ENCODE measurements at regions not wholly inside any gene's neighbourhood (a gene's known extent, or its start where the extent isn't known, plus 50 kb on each side); places are given as distances from the start of the nearest gene placed in this dataset.

DNA sequence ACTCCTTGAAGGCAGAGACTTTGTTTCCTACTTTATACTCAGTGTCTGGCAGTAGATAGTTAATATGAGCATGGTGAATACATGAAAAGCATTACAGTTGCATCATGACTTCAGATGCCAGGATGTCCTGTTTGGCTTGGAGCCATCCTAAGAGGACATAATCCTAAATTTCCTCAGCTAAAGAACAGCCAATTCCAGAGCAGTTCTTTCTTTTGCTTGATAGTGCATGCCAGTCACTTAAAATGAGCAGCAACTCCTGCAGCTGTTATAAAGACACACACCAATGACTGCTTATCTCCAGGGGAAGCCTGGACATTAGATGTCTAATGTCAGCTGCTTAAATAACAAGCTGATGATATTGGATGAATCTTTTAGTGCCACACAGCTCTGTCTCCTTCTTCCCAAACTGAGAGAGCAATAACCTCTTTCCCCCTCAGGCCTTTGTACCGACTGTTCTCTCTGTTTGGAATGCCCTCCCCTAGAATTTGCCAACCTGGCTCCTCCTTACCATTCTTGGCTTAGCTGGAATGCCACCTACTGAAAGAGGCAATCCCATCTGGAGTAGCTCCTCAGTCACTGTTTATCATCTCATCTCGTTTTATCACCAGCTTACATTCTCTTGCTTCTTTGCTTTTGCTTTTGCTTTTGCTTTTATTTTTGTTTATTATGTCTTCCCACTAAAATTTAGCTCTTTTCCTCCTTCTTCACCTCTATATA, 100.8 kb upstream of the USP38 start:
- no peak for DNase-seq

DNA sequence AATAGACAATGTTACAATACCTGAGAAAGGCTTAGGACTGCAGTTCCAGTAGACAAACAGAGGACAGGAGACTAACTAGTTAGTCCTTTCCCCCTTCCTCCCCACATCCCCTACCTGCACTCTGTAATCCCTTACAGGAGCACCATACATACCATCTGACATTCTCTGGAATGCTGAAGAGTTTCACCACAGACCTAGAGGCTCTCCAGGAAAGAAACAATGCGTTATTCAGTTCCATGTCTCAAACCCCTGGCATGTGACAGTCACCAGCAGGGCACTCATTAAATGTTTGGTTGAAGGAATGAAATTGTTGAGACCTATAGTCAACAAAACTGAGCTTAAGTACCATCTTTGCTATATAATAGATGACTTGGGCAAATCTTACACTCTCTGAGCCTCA, 100.2 kb upstream of the USP38 start:
- DNase-seq: no peak

DNA sequence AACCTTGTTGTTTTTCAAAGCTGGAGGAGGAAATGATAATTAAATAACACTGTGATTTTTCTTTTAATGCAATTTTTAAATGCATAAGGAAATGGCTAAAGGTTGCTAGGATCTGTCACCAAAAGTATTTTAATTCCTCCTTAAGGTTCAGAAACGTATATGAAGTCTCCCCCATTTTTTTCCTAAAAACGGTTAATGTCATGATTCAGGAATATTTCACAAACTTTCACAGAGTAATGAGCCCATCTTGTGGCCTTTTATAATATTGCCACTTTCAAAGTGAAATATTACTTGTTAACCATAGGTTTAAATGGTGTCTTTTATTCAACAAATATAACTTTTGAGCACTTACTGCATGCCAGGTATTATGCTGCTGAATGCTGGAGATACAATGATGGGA, 99.5 kb upstream of the USP38 start:
- no peak for DNase-seq

DNA sequence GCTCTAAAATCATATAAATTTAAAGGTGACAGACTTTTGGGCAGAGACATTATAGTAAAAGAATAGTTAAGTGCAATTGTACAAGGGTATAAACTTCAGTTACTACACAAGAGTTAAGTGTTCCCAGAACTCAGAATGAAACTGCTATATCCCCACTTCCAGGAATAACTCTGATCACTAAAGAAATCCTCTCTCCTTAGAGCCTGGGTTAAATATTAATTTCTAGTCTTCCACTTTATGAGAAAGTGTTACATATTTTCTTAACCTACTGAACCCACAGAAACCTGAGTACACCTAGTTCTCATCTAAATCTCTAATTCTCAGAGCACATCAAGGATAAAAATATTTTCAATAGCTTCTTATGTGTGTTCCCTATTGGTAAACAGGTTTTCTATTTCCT, 99.1 kb upstream of the USP38 start:
- no peak for DNase-seq

DNA sequence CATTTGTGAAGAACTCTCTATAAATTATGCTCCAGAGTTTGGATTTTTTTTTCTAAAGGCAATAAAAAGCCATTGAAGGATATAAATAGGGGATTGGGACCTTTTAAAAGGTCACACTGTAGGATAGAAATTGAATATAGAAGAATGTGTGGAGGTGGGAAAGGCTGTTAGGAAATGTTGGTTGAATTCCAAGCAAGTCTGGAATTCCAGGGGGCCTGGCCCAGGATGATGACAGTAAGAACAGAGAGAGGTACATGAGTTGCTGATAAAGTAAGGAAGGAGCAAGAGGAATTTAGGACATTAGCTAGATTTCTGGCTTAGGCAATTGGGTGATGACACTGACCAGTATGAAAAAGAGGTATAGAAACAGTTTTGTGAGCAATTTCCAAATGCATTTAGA, 95.4 kb upstream of the USP38 start:
- DNase-seq: no peak

DNA sequence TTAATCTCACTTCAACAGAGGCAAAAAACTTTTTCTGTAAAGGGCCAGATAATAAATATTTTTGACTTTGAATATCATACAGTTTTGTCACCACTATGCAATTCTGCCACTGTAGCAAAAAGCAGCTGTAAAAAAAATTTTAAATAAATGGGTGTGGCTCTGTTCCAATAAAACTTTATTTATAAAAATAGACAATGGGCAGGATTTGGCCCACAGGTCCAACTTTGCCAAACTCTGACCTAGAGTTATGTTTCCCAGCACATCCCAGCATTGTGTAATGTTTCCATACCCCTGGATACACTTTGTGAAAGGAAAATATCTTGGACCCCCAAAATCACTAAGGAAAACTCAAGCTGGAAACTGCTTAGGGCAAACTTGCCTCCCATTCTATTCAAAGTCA, 94.9 kb upstream of the USP38 start:
- no peak for DNase-seq

DNA sequence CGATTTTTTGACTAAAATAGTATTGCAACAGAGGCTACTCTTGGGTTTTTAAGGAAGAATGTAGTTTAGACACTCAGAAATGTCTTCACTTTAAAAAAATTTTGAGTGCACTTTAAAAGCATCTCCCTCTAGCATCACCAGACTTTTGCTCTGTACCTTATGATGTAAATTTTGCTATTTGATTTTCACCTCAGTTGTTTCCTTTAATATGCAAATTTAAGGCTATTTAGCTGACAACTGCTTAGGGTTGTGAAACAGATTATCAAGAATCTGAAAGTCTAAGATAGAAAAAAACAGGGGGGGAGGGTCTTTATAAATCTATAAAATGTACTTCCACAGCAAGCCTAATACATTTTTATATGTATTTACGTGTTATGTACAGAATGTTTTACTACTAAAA, 92.9 kb upstream of the USP38 start:
- no peak for DNase-seq

DNA sequence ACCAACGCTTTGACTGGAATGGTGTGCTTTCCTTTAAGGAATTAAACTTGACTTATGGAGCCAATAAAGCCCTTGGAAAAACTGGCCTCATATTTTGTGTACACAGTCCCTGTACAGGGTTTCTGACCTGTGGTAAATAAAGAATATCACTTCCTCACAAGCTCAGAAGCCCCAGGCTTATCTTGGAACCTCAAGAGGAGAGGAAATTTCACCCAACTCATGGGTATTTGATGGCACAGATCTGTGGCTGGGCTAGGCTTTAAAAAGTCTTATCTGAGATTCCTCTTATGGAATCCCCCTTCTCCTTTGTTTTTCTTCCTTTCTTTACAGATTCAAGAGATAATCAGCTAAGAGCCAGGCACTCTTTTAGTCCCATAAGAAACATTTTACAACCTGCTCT, 89.3 kb upstream of the USP38 start:
- DNase-seq: no peak

DNA sequence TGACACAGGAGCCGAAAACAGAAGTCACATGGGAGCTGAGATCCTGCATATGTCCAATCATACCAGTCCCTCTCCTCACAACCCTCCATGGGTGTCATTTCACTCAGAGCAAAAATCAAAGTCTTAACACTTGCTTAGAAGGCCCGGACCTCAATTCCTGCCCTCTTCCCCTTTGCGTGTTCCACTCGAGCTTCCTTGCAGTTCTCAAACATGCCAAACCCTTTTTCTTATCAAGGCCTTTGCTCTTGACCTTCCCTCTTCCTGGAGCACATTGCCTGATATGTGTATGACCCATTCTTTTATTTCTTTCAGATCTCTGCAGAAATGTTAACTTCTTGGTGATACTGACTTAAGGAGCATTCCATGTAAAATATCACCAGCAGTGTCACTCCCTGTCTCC, 87.0 kb upstream of the USP38 start:
- DNase-seq: no peak

DNA sequence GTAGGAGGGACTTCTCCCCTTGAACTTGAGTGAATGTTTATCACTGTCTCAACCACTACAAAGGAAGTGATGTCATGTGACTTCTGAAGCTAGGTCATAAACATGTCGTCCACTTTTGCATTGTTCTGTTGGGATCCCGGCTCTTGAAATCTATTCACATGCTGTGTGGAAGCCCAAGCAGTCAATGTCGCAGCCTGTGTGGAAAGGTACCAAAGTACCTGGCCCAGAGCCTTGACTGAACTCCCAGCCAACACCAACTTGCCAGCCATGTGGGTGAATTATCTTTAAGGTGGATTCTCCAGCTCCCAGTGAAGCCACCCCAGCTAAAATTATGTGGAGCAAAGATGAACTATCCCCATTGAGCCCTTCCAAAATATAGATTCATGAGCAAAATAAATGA, 85.0 kb upstream of the USP38 start:
- no peak for DNase-seq

DNA sequence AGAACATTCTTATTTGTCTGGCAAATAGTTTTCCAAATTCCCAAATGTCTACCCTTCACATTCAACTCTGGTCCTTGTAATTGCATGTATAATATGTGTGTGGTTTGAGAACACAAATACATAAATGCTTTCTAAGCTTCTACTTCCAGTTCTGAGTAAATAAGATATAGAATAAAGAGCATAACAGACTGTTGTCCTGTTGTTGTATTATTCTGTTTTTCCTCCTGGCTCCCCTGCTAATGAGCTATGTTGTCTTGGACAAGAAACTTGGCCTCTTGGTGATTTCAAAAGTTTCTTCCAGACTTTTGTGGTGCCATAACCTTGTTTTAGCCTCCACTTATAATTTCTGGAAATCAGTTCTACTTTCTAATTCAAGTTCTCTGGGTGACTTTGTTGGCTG, 75.3 kb upstream of the USP38 start:
- no peak for DNase-seq

DNA sequence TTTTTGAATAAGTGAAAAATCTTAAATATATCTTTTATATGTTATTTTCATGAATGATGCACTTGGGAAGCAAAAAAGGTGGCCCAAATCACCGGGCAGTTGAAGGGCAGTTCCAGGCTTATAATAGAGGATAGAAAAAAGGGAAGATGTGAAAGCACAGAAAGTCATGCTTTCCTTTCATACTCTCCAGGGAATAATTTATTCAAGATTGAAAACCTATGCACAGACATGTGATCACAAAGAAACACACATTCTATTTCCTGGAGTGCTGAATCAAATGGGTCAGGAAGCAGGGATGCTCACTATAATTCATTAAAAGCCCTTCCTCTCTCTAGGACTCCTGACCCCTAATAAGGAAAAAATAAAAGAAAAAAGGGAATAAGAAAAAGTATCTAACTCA, 66.1 kb upstream of the USP38 start:
- no peak for DNase-seq

DNA sequence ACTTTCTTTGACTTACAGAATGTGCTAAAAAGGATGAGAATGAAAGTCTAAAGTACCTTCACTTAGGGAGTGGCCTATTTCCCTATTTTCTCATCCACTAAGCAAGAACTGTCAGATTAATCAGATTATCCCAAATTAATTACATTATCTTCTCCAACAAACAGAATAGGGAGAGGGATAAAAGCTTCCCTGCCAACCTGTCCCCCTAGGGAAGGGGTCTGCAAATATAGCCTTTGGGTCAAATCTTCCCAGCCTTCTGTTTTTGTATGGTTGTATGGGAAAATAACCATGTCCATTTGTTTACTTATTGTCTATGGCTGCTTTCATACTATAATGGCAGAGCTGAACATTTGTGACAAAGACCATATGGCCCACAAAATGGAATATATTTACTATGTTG, 57.1 kb upstream of the USP38 start:
- no peak for DNase-seq

DNA sequence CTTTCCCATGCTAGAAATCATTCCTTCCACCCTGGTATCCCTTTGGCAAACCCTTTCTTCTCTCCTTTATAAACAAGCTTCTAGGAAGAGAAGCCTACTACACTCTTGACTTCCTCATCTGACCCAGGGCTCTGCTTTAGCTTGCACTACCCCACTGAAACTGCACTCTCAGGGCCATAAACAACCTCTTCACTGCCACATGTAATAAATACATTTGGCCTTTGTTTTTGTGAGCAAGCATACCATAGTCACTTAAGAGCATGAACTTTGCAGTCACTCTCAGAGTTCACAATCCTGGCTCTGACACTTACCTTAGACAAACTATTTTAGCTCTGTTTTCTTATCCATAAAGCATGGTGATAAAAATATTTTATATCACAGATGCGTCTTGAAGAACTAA, 50.7 kb upstream of the USP38 start:
- no peak for DNase-seq
